Fibroblast of mammary gland (primary cell): ENCODE measurements at regions not wholly inside any gene's neighbourhood (a gene's known extent, or its start where the extent isn't known, plus 50 kb on each side); places are given as distances from the start of the nearest gene placed in this dataset.
A peak's percentile ranks its signal among the peaks of the same experiment; 100 is the strongest.

Experiments
- DNase-seq: peaks from one replicate; pipeline ENCODE4 v3.0.0-alpha.2; 2010; ENCODE audit warnings: low read depth
- H3K4me3 ChIP-seq: 2 replicates; pipeline ENCODE4 v1.5.1; 2011; ENCODE audit warnings: low read depth, mild to moderate bottlenecking, low read length, moderate library complexity; ENCODE audit not compliant: control insufficient read depth
- TF ChIP-seq, protein P1 (sequence below): conservative IDR thresholded peaks from 2 replicates; pipeline ENCODE4 v1.5.1; 2011; ENCODE audit warnings: low read depth, low read length, inconsistent platforms; ENCODE audit not compliant: control insufficient read depth, insufficient read depth

DNA sequence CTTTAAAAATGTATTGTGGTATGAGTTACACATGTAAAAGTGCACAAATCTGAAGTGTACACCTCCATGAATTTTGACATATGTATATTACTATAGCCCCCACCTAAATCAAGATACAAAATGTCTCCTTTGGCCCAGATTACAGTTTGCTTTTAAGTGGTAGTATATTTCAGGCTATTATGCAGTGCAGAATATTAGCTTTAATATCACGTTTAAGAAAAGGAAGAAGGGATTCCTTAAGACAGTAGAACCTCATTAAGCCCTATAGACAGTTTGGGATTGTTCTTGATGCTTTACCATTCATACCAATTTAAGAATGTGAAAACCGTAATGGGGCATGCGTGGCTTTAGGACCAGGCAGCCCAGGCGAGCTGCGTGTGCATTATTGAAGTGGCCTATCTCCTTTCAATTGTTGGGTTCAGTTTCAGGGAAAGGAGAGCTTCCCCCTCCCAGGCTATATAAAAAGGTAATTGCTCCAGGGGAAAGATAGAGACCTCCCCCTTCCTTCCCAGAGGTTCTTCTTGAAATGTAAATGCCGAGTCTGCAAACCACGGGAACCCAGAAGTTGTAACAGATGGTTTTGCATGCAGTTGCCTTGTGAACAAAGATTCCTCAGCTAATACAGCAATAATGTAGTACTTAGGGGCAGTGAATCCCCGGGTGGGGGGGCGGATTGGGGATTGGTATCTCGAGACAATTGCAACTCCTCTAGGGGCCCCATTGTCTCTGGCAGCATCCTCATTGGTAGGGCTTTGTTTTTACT, 106.1 kb downstream of the UCHL1 start:
- TF ChIP-seq, protein P1, sequence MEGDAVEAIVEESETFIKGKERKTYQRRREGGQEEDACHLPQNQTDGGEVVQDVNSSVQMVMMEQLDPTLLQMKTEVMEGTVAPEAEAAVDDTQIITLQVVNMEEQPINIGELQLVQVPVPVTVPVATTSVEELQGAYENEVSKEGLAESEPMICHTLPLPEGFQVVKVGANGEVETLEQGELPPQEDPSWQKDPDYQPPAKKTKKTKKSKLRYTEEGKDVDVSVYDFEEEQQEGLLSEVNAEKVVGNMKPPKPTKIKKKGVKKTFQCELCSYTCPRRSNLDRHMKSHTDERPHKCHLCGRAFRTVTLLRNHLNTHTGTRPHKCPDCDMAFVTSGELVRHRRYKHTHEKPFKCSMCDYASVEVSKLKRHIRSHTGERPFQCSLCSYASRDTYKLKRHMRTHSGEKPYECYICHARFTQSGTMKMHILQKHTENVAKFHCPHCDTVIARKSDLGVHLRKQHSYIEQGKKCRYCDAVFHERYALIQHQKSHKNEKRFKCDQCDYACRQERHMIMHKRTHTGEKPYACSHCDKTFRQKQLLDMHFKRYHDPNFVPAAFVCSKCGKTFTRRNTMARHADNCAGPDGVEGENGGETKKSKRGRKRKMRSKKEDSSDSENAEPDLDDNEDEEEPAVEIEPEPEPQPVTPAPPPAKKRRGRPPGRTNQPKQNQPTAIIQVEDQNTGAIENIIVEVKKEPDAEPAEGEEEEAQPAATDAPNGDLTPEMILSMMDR: no peak
- H3K4me3 ChIP-seq: no peak overlapping the region
- DNase-seq: no peak

DNA sequence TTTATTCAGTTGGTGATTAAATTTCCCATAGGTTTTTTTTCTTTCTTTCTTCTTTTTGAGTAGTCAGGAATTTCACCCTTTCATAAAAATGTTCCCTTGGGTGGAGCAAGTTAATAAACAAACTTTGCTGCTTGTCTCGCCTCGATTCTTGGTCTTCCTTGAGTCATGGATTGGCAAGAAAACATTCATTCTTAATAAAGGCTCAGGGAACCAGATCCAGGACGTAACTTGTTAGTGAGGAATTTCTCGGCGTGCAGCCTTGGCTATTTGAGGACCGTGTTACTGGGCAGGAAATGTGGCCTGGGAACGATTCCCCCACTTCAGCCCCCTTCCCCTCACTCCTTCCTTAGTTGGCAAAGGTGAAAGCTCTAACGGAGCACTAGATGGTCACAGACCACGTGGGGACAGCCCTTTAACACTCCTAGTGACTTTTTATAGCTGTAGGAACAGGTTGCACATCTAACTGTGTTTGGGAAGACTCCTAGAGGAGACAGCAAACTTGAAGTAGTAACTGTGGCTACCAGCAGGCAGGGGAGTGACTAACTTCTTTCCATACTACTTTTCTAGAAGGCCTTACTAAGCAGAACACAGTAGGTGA, 106.8 kb downstream of the UCHL1 start:
- no peak overlapping the region for H3K4me3 ChIP-seq
- peak; percentile 14 for DNase-seq
- TF ChIP-seq, protein P1: no peak

DNA sequence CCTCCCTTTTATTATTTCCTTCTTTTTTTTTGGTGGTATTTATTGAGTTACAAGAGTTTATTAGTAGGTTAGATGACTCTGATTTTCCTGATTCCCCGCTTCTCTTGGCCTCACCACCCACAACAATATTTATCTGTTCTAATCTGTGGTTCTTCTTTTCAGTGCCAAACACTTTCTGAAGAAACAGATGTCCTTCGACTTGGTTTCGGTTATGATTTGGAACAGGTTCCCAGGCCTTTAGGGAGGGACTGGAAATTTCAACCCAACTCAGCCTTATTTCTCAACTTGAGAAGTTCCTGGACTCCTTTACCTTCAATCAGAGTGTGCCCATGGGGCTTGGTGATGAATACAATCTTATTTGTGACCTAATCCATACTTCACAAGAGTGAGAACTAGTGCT, 108.1 kb downstream of the UCHL1 start:
- no peak for DNase-seq
- TF ChIP-seq, protein P1: no peak
- H3K4me3 ChIP-seq: no peak overlapping the region

DNA sequence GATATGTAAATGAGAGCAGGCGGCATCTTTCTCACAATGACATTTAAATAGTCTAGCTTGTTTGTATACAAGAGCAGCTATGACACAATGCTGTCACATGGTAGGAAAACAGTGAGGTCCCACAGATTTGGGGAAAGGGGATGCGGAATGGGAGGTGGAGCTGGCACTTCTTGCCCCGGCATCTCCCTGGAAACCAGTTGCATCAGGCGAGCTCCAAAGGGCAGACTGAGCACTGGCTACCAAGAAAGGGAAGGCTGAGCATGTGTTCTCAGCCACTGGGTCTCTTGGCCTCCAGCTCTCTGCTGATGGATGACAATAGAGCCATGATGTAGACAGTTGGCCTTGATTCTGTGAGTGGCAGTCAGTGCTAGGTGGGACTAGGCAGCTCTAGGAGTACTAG, 109.0 kb downstream of the UCHL1 start:
- TF ChIP-seq, protein P1: no peak
- H3K4me3 ChIP-seq: no peak overlapping the region
- no peak for DNase-seq

DNA sequence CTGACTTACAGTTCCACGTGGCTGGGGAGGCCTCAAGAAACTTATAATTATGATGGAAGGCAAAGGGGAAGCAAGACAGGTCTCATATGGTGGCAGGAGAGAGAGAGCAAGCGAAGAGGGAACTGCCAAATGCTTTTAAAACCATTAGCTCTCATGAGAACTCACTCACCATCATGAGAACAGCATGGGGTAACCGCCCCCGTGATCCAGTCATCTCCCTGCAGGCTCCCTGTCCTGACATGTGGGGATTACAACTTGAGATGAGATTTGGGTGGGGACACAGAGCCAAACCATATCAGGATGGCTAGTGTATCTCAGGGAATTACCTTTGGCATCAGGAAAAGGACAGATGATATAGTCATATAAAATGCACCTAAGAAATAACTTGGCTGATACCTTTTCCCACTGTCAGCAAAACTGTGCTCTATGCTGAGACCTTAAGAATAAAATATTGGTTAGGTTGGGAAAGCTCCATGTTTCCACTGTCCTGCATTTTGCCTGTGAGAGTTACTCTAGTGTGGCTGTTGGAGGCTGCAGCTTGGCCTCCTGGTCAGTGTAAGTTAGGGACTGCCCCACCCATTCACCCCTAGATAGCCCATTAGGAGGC, 110.3 kb downstream of the UCHL1 start:
- TF ChIP-seq, protein P1: no peak
- H3K4me3 ChIP-seq: no peak overlapping the region
- no peak for DNase-seq

DNA sequence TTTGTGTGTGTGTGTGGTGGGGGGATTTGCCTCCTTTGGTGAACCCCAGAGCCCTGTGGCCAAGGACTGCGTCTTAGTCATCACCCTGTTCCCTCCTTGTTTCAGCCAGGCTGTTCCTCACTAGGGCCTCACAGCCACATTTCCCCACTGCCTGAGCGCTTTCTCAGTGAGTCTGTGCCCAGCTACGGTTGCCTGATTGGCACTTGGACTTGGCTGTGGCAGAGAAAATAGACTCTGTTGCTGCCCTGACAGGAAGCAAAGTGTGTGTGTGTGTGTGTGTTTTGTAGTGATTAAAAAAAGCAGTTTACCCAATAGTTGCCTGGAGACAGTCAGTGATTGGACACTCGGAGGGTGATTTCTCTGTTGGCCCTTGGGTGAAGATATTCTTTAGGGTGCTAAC, 113.0 kb downstream of the UCHL1 start:
- H3K4me3 ChIP-seq: no peak overlapping the region
- DNase-seq: no peak
- TF ChIP-seq, protein P1: no peak
